GM21381 (cell line): ENCODE measurements at regions not wholly inside any gene's neighbourhood (a gene's known extent, or its start where the extent isn't known, plus 50 kb on each side); places are given as distances from the start of the nearest gene placed in this dataset.

Source experiments
- ATAC-seq: cut with Tn5 transposase; IDR thresholded peaks from one replicate; pipeline ENCODE4 v1.9.1; 2021; ENCODE audit warnings: mild to moderate bottlenecking, moderate library complexity; ENCODE audit not compliant: unreplicated experiment

DNA sequence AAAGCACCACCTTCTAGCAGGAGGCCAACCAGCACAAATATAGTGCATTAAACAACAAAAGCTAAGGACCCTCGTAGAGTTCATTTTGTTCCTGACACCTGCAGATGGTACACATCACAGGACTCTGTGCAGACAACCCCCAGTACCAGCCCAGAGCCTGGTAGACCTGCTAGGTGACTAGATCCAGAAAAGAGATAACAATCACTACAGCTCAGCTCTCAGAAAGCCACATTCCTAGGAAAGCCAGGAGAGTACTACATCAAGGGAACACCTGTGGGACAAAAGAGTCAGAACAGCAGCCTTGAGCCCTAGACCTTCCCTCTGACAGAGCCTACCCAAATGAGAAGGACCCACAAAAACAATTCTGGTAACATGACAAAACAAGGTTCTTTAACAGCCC, 344.7 kb upstream of the PTBP2 start:
- ATAC-seq: no peak

- ATAC-seq: no peak
Observed at GRCh38 chr1:96384611-96385010, 337.0 kb upstream of the PTBP2 start.

GRCh38 chr1:96387785-96388184, 333.8 kb upstream of the PTBP2 start:
- ATAC-seq: no peak

- no peak for ATAC-seq
Observed at GRCh38 chr1:96388421-96389310, 332.9 kb upstream of the PTBP2 start.

DNA sequence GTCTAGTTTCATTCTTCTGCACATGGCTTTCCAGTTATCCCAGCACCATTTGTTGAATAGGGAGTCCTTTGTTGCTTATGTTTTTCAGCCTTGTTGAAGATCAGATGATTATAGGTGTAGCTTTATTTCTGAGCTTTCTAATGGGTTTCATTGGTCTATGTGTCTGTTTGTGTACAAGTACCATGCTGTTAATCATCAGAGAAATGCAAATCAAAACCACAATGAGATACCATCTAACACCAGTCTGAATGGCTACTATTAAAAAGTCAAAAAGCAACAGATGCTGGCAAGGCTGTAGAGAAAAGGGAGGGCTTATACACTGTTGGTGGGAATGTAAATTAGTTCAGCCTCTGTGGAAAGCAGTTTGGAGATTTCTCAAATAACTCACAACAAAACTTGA, 321.5 kb upstream of the PTBP2 start:
- no peak for ATAC-seq

DNA sequence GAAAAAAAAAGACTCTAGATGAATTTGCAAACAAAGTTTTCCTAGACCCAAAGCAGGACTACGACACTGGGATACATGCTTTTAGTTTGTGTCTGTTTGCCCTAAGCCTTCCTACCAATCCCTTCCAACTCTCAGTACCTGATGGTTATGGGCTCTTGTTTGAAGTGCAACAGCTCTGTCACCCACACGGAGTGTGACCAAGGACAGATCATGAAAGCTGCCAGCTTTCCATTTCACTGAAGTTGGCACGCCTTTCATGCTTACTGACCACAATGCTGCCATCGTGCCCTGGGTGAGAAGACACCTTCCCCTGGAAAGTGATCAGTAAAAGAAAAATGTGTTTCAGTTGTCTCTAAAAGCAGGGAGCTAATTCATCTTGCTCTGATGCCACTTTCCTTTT, 312.5 kb upstream of the PTBP2 start:
- no peak for ATAC-seq

GRCh38 chr1:96409689-96410088, 311.9 kb upstream of the PTBP2 start:
- ATAC-seq: no peak

DNA sequence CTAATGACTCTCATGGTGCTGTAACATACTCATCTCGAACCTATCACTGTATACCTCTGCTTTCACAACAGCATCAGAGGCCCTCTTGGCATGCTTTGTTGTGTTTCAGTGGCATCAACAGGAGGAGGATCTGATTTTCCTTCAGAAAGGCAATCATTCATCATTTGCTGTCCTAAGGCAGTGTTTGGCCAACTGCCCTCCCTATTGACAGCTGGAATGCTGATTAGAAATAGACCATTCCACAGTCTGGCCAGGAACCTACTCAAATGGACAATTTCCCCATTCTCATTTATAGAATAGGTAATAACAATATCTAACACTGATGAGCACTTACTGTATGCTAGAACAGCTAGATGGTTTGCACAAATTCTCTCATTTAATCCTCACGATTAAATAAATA, 310.6 kb upstream of the PTBP2 start:
- no peak for ATAC-seq

DNA sequence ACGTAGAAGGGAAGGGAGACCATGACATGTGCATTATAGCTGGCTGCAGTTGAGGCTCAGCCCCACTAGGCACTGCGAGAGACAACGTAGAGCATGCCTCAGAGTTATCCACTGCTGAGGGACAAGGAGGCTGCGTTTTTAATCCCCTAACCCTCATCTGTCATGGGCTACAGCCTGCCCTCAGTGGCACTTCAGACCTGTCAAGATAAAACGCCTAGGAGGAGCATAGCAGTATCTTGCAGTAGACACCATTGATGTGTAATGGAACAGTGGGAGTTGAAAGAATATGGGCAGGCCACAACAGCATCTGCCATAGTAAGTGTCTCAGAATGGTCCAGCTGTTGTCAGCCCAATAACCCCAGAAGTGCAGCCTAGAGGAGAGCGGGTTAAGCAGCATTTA, 307.0 kb upstream of the PTBP2 start:
- ATAC-seq: no peak

GRCh38 chr1:96416111-96416595, 305.4 kb upstream of the PTBP2 start:
- ATAC-seq: no peak

GRCh38 chr1:96416701-96417444, 304.7 kb upstream of the PTBP2 start:
- peak; percentile 87 for ATAC-seq

GRCh38 chr1:96418969-96419368, 302.6 kb upstream of the PTBP2 start:
- ATAC-seq: no peak

- ATAC-seq: no peak
Observed at GRCh38 chr1:96424877-96425276, 296.7 kb upstream of the PTBP2 start.

DNA sequence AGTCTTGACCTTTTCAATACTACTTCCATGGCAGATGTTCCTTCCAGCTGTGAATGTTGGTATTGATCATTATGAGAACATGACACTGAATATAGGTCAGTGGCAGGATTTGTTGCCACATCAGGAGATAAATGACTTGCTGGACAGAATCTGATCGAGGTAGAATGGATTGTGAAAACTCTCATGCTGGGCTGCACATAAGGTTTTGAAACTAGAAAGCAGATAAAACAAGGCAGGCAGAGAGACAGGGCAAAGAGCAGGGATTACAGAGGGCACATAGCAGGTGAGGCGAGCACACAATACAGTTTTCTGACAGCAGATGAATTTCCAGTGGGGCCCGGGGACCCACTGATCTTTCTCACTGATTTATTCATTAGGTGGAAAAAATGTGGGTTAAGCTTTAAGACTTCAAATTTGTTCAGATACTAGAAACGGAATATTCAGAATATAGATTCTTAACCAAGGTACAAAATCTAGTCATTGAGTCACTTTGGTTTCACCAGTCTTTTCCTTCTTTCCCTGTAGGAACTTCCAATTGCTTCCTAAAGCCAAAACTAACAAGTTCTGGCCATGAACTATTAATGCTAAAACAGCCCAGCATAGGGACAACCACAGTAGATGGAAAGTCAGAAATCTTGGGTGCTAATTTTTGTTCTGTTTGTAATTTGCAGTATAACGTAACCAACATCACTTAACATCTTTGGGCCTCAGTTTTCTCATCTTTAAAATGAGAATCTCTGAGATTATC, 296.0 kb upstream of the PTBP2 start:
- ATAC-seq: no peak

GRCh38 chr1:96427616-96428015, 294.0 kb upstream of the PTBP2 start:
- ATAC-seq: no peak

GRCh38 chr1:96445302-96445701, 276.3 kb upstream of the PTBP2 start:
- ATAC-seq: no peak

DNA sequence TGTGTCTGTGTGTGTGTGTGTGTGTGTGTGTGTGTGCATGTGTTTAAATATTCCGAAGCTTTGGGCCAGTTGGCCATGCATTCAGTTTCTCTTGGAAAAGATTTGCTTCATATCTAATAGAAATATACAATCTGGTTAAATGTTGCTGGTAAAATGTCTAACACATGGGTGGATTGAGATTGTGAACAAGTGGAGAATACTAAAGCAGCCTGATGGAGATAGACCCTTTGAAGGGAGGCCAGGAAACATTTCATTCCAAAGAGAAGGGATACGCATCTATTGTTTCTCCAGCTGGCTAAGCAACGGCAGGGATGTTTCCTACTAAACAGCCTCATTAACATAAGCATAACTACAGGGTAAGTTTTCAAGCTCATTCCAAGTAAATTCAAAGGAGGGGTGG, 257.5 kb upstream of the PTBP2 start:
- ATAC-seq: no peak

GRCh38 chr1:96464522-96464921, 257.1 kb upstream of the PTBP2 start:
- no peak for ATAC-seq

DNA sequence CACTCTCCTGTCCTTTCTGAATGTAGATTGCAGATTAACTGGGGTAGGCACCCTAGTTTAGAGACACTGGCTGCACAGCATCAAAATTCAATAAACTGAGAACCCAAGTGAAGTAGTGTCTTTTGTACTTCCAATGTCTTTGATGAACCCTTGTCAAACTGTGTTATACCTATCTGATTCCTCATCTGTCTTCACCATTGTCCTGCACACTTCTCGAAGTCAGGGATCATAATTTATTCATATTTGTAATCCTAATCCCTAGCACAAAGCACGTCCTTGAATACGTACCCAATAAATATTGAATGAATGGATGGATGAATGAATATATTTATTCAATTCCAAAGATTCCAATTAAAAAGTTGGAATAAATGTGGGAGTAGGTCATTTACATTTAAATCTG, 256.6 kb upstream of the PTBP2 start:
- ATAC-seq: no peak

- no peak for ATAC-seq
Observed at GRCh38 chr1:96465441-96465840, 256.1 kb upstream of the PTBP2 start.

DNA sequence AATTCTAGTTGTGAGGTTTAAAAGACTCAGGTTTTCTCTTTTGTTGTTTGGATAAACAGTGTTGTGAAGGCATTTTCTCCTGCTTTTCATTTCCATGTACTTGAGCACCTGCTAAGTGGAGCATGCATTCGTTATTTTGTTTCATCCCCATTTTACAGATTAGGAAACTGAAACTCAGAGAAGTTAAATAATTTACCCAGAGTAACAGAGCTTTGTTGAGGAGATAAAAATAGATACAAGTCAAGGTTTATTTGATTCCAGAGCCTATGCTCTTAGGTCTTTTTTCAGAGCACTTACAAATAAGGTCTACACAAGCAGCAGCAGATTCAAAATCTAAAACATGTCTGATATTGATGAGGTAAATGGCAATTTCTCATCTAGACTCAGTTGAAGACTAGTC, 254.7 kb upstream of the PTBP2 start:
- no peak for ATAC-seq
